GM12878 (cell line): ENCODE measurements at regions not wholly inside any gene's neighbourhood (a gene's known extent, or its start where the extent isn't known, plus 50 kb on each side); places are given as distances from the start of the nearest gene placed in this dataset.

Experiments used
- ATAC-seq: fragments of 200-7000 bp; cut with Tn5 transposase; 3 replicates; pipeline ENCODE4 v1.9.1; 2020; ENCODE audit warnings: mild to moderate bottlenecking, moderate library complexity
- BruUV-seq: library from RNA; stranded (reverse); fragments of 400-500 nt; replicated peaks from 2 replicates; lab custom pipeline; 2021; lab: Mats Ljungman, UMichigan
- CTCF ChIA-PET: fragments of 300-600 bp; sonication (Branson Sonifier 250); formaldehyde crosslinking; extraction: SDS; loops from one replicate; lab custom pipeline; 2021; ENCODE audit warnings: inconsistent platforms; lab: Yijun Ruan, JAX
- POLR2A ChIA-PET: fragments of 350-600 bp; formaldehyde crosslinking; extraction: SDS; loops from one replicate; lab custom pipeline; 2021; ENCODE audit warnings: inconsistent platforms; lab: Charles Lee
- RAD21 ChIA-PET: fragments of 300-600 bp; sonication (Branson Sonifier 250); formaldehyde crosslinking; loops from one replicate; lab custom pipeline; 2023; ENCODE audit warnings: antibody characterized with exemption; ENCODE audit not compliant: unreplicated experiment; lab: Charles Lee
- SMC1A ChIA-PET: fragments of 300-600 bp; sonication (Branson Sonifier 250); formaldehyde crosslinking; loops from one replicate; lab custom pipeline; 2023; ENCODE audit not compliant: unreplicated experiment, uncharacterized antibody; lab: Charles Lee
- DNase-seq: peaks from one replicate; pipeline ENCODE4 v3.0.0-alpha.2; 2011; ENCODE audit warnings: low read depth, low spot score
- FAIRE-seq: peaks from 3 replicates; lab custom pipeline; 2011; peaks lifted over from hg19 to GRCh38; lab: Jason Lieb, UNC
- H2AFZ ChIP-seq: 2 replicates; pipeline ENCODE4 v1.6.0; 2011; ENCODE audit warnings: low read depth, low read length, control low read depth; ENCODE audit not compliant: control insufficient read depth
- H3K27ac ChIP-seq: 2 replicates; pipeline ENCODE4 v1.5.1; 2011; ENCODE audit warnings: control low read depth; ENCODE audit not compliant: control insufficient read depth, insufficient read depth
- H3K27me3 ChIP-seq, 2 experiments: replicated peaks in 1 of 2; 2 replicates each; pipeline versions ENCODE4 v1.6.0 to v1.6.1; 2011; ENCODE audit warnings: low read length in 1 of 2; ENCODE audit not compliant: control insufficient read depth in 2 of 2, insufficient read depth in 2 of 2
- H3K36me3 ChIP-seq, 2 experiments: 2 replicates each; pipeline ENCODE4 v1.5.1; 2011; ENCODE audit warnings: low read length in 1 of 2; ENCODE audit not compliant: control insufficient read depth in 2 of 2, insufficient read depth in 2 of 2
- H3K4me1 ChIP-seq: 2 replicates; pipeline ENCODE4 v1.6.1; 2011; ENCODE audit warnings: mild to moderate bottlenecking, low read length, moderate library complexity, mixed read lengths; ENCODE audit not compliant: control insufficient read depth, insufficient read depth
- H3K4me2 ChIP-seq: 2 replicates; pipeline ENCODE4 v1.6.0; 2011; ENCODE audit warnings: control low read depth; ENCODE audit not compliant: control insufficient read depth, insufficient read depth
- H3K4me3 ChIP-seq: fragments of 200-600 bp; sonication (generic); 2 replicates; pipeline ENCODE4 v1.5.1; 2016
- H3K79me2 ChIP-seq: 2 replicates; pipeline ENCODE4 v1.6.0; 2011; ENCODE audit warnings: low read length; ENCODE audit not compliant: control insufficient read depth, insufficient read depth
- H3K9ac ChIP-seq: 2 replicates; pipeline ENCODE4 v1.8.0; 2011; ENCODE audit warnings: low read length, control low read depth, mixed read lengths; ENCODE audit not compliant: control insufficient read depth, insufficient read depth
- H3K9me3 ChIP-seq: replicated peaks from 3 replicates; pipeline ENCODE4 v1.5.1; 2011; ENCODE audit warnings: mild to moderate bottlenecking, low read length; ENCODE audit not compliant: control insufficient read depth, insufficient read depth
- H4K20me1 ChIP-seq: 2 replicates; pipeline ENCODE4 v1.6.0; 2011; ENCODE audit not compliant: control insufficient read depth, insufficient read depth
- ATF2 ChIP-seq: IDR thresholded peaks from 2 replicates; pipeline ENCODE4 v1.6.1; 2012; ENCODE audit warnings: low read length, inconsistent platforms
- BHLHE40 ChIP-seq, 2 experiments: fragments of 450-650 bp in 1 of 2; IDR thresholded peaks; 2 replicates each; pipeline ENCODE4 v1.6.1; 2011 to 2017; ENCODE audit warnings: low read depth in 2 of 2, borderline replicate concordance in 1 of 2, improper control_type of control experiment in 1 of 2, low read length in 1 of 2, mild to moderate bottlenecking in 1 of 2
- DPF2 ChIP-seq: fragments of 450-650 bp; IDR thresholded peaks from 2 replicates; pipeline ENCODE4 v1.6.1; 2017; ENCODE audit warnings: mild to moderate bottlenecking
- FOXM1 ChIP-seq: IDR thresholded peaks from 2 replicates; pipeline ENCODE4 v1.6.1; 2012; ENCODE audit warnings: low read depth, mild to moderate bottlenecking, inconsistent platforms, low read length, moderate library complexity
- IKZF1 ChIP-seq: fragments of 450-650 bp; conservative IDR thresholded peaks from 2 replicates; pipeline ENCODE4 v1.6.1; 2017; ENCODE audit warnings: antibody characterized with exemption, mild to moderate bottlenecking
- NFYA ChIP-seq: IDR thresholded peaks from 2 replicates; pipeline ENCODE4 v1.6.1; 2011; ENCODE audit warnings: low read depth, mild to moderate bottlenecking, low read length, improper control_type of control experiment, borderline replicate concordance
- NKRF ChIP-seq: fragments of 450-650 bp; conservative IDR thresholded peaks from 2 replicates; pipeline ENCODE4 v1.6.1; 2017; ENCODE audit warnings: mild to moderate bottlenecking, moderate library complexity
- PBX3 ChIP-seq: IDR thresholded peaks from 2 replicates; pipeline ENCODE4 v1.6.1; 2011; ENCODE audit warnings: mild to moderate bottlenecking, low read depth, low read length, moderate library complexity; ENCODE audit not compliant: insufficient replicate concordance
- PML ChIP-seq: IDR thresholded peaks from 2 replicates; pipeline ENCODE4 v1.6.1; 2012; ENCODE audit warnings: low read length, inconsistent platforms
- POLR2A ChIP-seq: IDR thresholded peaks from 2 replicates; pipeline ENCODE4 v1.6.1; 2011; ENCODE audit warnings: low read depth, mild to moderate bottlenecking, low read length
- TCF12 ChIP-seq: IDR thresholded peaks from 2 replicates; pipeline ENCODE4 v1.6.1; 2011; ENCODE audit warnings: low read depth, mild to moderate bottlenecking, low read length
- USF1 ChIP-seq: IDR thresholded peaks from 2 replicates; pipeline ENCODE4 v1.6.1; 2011; ENCODE audit warnings: borderline replicate concordance, low read depth, mild to moderate bottlenecking, moderate library complexity, mixed read lengths, low read length; ENCODE audit not compliant: insufficient read depth; ENCODE audit errors: extremely low read length
- ZBTB40 ChIP-seq: fragments of 450-650 bp; IDR thresholded peaks from 2 replicates; pipeline ENCODE4 v1.6.1; 2016; ENCODE audit warnings: mild to moderate bottlenecking, moderate library complexity, borderline replicate concordance
- WGBS: methylation state at CpG from one replicate; pipeline ENCODE4 v1.1.6; 2016; ENCODE audit warnings: low lambda C conversion rate; ENCODE audit not compliant: insufficient replicate concordance, insufficient coverage; ENCODE audit errors: missing lambda C conversion rate; 5-methylcytosine and 5-hydroxymethylcytosine counted together
- in situ Hi-C: fragments of 300-500 bp; cut with MboI; formaldehyde crosslinking; loops from 9 replicates; pipeline ENCODE4 v1.14.3; 2018; ENCODE audit warnings: mixed read lengths
- intact Hi-C: fragments of 100-400 bp; cut with micrococcal nuclease; formaldehyde crosslinking; loops from one replicate; pipeline ENCODE4 v1.14.2; 2022; ENCODE audit not compliant: unreplicated experiment

- no peak for TF ChIP-seq USF1
- TF ChIP-seq POLR2A: no peak
Measured at GRCh38 chr20:39943336-39943735, 745.7 kb downstream of the MAFB start (continued).

GRCh38 chr20:39941245-39941644 lies 747.8 kb downstream of the MAFB start:
- H3K4me1 ChIP-seq: no peaks in the 10 kb centered on the region
- H4K20me1 ChIP-seq: no peaks in the 10 kb centered on the region
- no peaks in the 10 kb centered on the region for H3K36me3 ChIP-seq
- ChIA-PET CTCF (no interaction called here), SMC1A (no interaction called here), RAD21 (no interaction called here), POLR2A (no interaction called here)
- no peak overlapping the region for H3K9ac ChIP-seq
- intact Hi-C loops (no loop called here), in situ Hi-C loops (no loop called here)
- H3K79me2 ChIP-seq: no peaks in the 10 kb centered on the region
- ATAC-seq: no peak
- no peak for DNase-seq
- H2AFZ ChIP-seq: no peak overlapping the region
- H3K4me2 ChIP-seq: no peak overlapping the region
- no peaks in the 10 kb centered on the region; a peak in 1 of 4 replicates for H3K27me3 ChIP-seq
- no peak overlapping the region for H3K27ac ChIP-seq
- 57% methylated on average over 1 of the region's 1 CpG for WGBS
- no peak overlapping the region for H3K4me3 ChIP-seq
- H3K9me3 ChIP-seq: no peaks in the 10 kb centered on the region
- TF ChIP-seq DPF2 (no peak), FOXM1 (no peak), ATF2 (no peak), TCF12 (no peak), NKRF (no peak), PML (no peak), IKZF1 (no peak), NFYA (no peak), BHLHE40 (IDR thresholded peaks at IDR 0.05; ENCODE audit: borderline replicate concordance in 1 of 2, low read depth in 2 of 2, low read length in 1 of 2) (no peak), ZBTB40 (no peak), PBX3 (no peak)
- no TSS peak for BruUV-seq
- no peak for FAIRE-seq
